SK-N-SH (cell line): ENCODE measurements at regions not wholly inside any gene's neighbourhood (a gene's known extent, or its start where the extent isn't known, plus 50 kb on each side); places are given as distances from the start of the nearest gene placed in this dataset.

ENCODE experiments used
- CTCF ChIA-PET: fragments of 300-600, 350-600 bp; formaldehyde crosslinking; extraction: SDS; loops from one replicate; lab custom pipeline; 2021; lab: Yijun Ruan, JAX
- POLR2A ChIA-PET: fragments of 350-600 bp; sonication (Branson Sonifier 250); formaldehyde crosslinking; extraction: SDS; loops from one replicate; lab custom pipeline; 2020; ENCODE audit warnings: antibody characterized with exemption, inconsistent platforms; lab: Yijun Ruan, JAX
- DNase-seq: peaks from one replicate; pipeline ENCODE4 v3.0.0; 2012
- H2AFZ ChIP-seq: fragments of 200-600 bp; sonication (generic); 2 replicates; pipeline ENCODE4 v1.8.1; 2016; ENCODE audit warnings: antibody characterized with exemption, mild to moderate bottlenecking, low read depth
- H3F3A ChIP-seq: fragments of 200-600 bp; sonication (generic); replicated peaks from 2 replicates; pipeline ENCODE3; 2016; ENCODE audit warnings: antibody characterized with exemption, mild to moderate bottlenecking; ENCODE audit not compliant: insufficient read depth
- H3K27ac ChIP-seq, 2 experiments: fragments of 200-500 bp in 1 of 2; fragments of 200-600 bp in 1 of 2; sonication (Bioruptor generic) in 1 of 2; sonication (generic), shearing (Covaris generic) in 1 of 2; 2 replicates each; pipeline versions ENCODE4 v1.5.1 to v1.6.1; 2014 to 2016; ENCODE audit warnings: low read depth in 2 of 2, inconsistent platforms in 1 of 2, low read length in 1 of 2, mild to moderate bottlenecking in 1 of 2, mixed read lengths in 1 of 2
- H3K27me3 ChIP-seq: fragments of 200-600 bp; sonication (generic), shearing (Covaris generic); 2 replicates; pipeline ENCODE4 v1.6.1; 2016; ENCODE audit warnings: mixed run types; ENCODE audit not compliant: insufficient read depth
- H3K36me3 ChIP-seq, 2 experiments: fragments of 200-500 bp in 1 of 2; fragments of 200-600 bp in 1 of 2; sonication (Bioruptor generic) in 1 of 2; sonication (generic) in 1 of 2; replicated peaks in 1 of 2; 2 replicates each; pipeline versions ENCODE3 to v1.5.1; 2014 to 2016; ENCODE audit warnings: low read length in 1 of 2, mild to moderate bottlenecking in 1 of 2; ENCODE audit not compliant: insufficient read depth in 2 of 2, control insufficient read depth in 1 of 2
- H3K4me1 ChIP-seq, 2 experiments: fragments of 200-500 bp in 1 of 2; fragments of 200-600 bp in 1 of 2; sonication (Bioruptor generic) in 1 of 2; sonication (generic), shearing (Covaris generic) in 1 of 2; 2 replicates each; pipeline versions ENCODE4 v1.5.1 to v1.6.1; 2014 to 2016; ENCODE audit warnings: low read depth in 1 of 2, low read length in 1 of 2, mixed run types in 1 of 2; ENCODE audit not compliant: insufficient read depth in 2 of 2, control insufficient read depth in 1 of 2
- H3K4me2 ChIP-seq: fragments of 200-600 bp; sonication (generic), shearing (Covaris generic); 2 replicates; pipeline ENCODE4 v1.6.1; 2017; ENCODE audit warnings: mixed run types
- H3K4me3 ChIP-seq, 2 experiments: fragments of 200-500 bp in 1 of 2; fragments of 200-600 bp in 1 of 2; sonication (Bioruptor generic) in 1 of 2; sonication (generic), shearing (Covaris generic) in 1 of 2; 2 replicates each; pipeline versions ENCODE4 v1.5.1 to v1.8.1; 2014 to 2016; ENCODE audit warnings: low read depth in 2 of 2, inconsistent platforms in 1 of 2, low read length in 1 of 2, mild to moderate bottlenecking in 1 of 2, mixed read lengths in 1 of 2, moderate library complexity in 1 of 2
- H3K79me2 ChIP-seq: fragments of 200-600 bp; sonication (generic); 2 replicates; pipeline ENCODE4 v1.8.1; 2017; ENCODE audit warnings: mild to moderate bottlenecking; ENCODE audit not compliant: insufficient read depth
- H3K9ac ChIP-seq: fragments of 200-600 bp; sonication (generic); 2 replicates; pipeline ENCODE4 v1.6.1; 2017; ENCODE audit warnings: mixed run types
- H3K9me2 ChIP-seq: fragments of 200-600 bp; sonication (generic); 2 replicates; pipeline ENCODE4 v1.6.1; 2017; ENCODE audit warnings: mixed run types
- H3K9me3 ChIP-seq: fragments of 200-600 bp; sonication (generic); 2 replicates; pipeline ENCODE4 v1.6.1; 2017; ENCODE audit warnings: mixed run types, mild to moderate bottlenecking, moderate library complexity
- H4K20me1 ChIP-seq: fragments of 200-600 bp; sonication (generic); 2 replicates; pipeline ENCODE4 v1.6.1; 2017; ENCODE audit warnings: mild to moderate bottlenecking, mixed run types; ENCODE audit not compliant: insufficient read depth
- CHD2 ChIP-seq: fragments of 150-350 bp; IDR thresholded peaks from 2 replicates; pipeline ENCODE4 v1.6.1; 2018; ENCODE audit warnings: low read length; ENCODE audit not compliant: partially characterized antibody
- ELF1 ChIP-seq: IDR thresholded peaks from 2 replicates; pipeline ENCODE4 v1.4.0; 2012
- EP300 ChIP-seq, 2 experiments: IDR thresholded peaks; 2 replicates each; pipeline versions ENCODE4 v1.4.0 to v1.6.1; 2012; ENCODE audit warnings: borderline replicate concordance in 1 of 2, low read depth in 1 of 2, low read length in 1 of 2
- FOSL2 ChIP-seq: IDR thresholded peaks from 2 replicates; pipeline ENCODE4 v1.4.0; 2012; ENCODE audit warnings: low read depth, mild to moderate bottlenecking, moderate library complexity, borderline replicate concordance
- GABPA ChIP-seq: IDR thresholded peaks from 2 replicates; pipeline ENCODE4 v1.4.0; 2012; ENCODE audit warnings: low read depth, mild to moderate bottlenecking
- JUND ChIP-seq: IDR thresholded peaks from 2 replicates; pipeline ENCODE4 v1.4.0; 2012
- MXI1 ChIP-seq: IDR thresholded peaks from 2 replicates; pipeline ENCODE4 v1.6.1; 2012; ENCODE audit warnings: mild to moderate bottlenecking, low read depth, low read length, improper control_type of control experiment
- NRF1 ChIP-seq: IDR thresholded peaks from 2 replicates; pipeline ENCODE4 v1.6.1; 2012; ENCODE audit warnings: low read depth, mild to moderate bottlenecking, low read length
- POLR2AphosphoS5 ChIP-seq: IDR thresholded peaks from 2 replicates; pipeline ENCODE4 v1.6.1; 2012; ENCODE audit warnings: low read depth, low read length
- RAD21 ChIP-seq: IDR thresholded peaks from 2 replicates; pipeline ENCODE4 v1.6.1; 2012; ENCODE audit warnings: mild to moderate bottlenecking, low read length
- RCOR1 ChIP-seq: fragments of 150-350 bp; IDR thresholded peaks from 2 replicates; pipeline ENCODE4 v1.6.1; 2017; ENCODE audit warnings: antibody characterized with exemption, low read length
- RFX5 ChIP-seq: IDR thresholded peaks from 2 replicates; pipeline ENCODE4 v1.6.1; 2012; ENCODE audit warnings: mild to moderate bottlenecking, improper control_type of control experiment, low read length
- RXRA ChIP-seq: IDR thresholded peaks from 2 replicates; pipeline ENCODE4 v1.4.0; 2012; ENCODE audit warnings: low read depth, mild to moderate bottlenecking, borderline replicate concordance
- SIN3A ChIP-seq: IDR thresholded peaks from 2 replicates; pipeline ENCODE4 v1.6.1; 2012; ENCODE audit warnings: low read depth, mild to moderate bottlenecking, low read length, moderate library complexity, borderline replicate concordance
- SMC3 ChIP-seq: IDR thresholded peaks from 2 replicates; pipeline ENCODE4 v1.6.1; 2012; ENCODE audit warnings: low read depth, low read length, improper control_type of control experiment
- USF2 ChIP-seq: fragments of 150-350 bp; IDR thresholded peaks from 2 replicates; pipeline ENCODE4 v1.6.1; 2017; ENCODE audit warnings: antibody characterized with exemption, low read length, low read depth, borderline replicate concordance
- WGBS: methylation state at CpG from one replicate; pipeline ENCODE4 v1.1.6; 2017; ENCODE audit warnings: low lambda C conversion rate; 5-methylcytosine and 5-hydroxymethylcytosine counted together
- TF ChIP-seq, protein P1 (sequence below): IDR thresholded peaks from 2 replicates; pipeline ENCODE4 v1.4.0; 2012; ENCODE audit warnings: low read depth, borderline replicate concordance
- TF ChIP-seq, protein P2 (sequence below): fragments of 150-350 bp; IDR thresholded peaks from 2 replicates; pipeline ENCODE4 v1.6.1; 2016; ENCODE audit warnings: mild to moderate bottlenecking, low read depth, low read length
- TF ChIP-seq, protein P3 (sequence below): IDR thresholded peaks from 2 replicates; pipeline ENCODE4 v1.4.0; 2012; ENCODE audit warnings: low read depth

GRCh38 chr2:88263861-88264260 is 93.7 kb downstream of the THNSL2 start (continued):
- TF ChIP-seq EP300 (IDR thresholded peaks at IDR 0.05; ENCODE audit: borderline replicate concordance in 1 of 2, low read depth in 1 of 2, low read length in 1 of 2), result no peak
- TF ChIP-seq MXI1, result no peak
- no peak for TF ChIP-seq RFX5
- TF ChIP-seq CHD2, result no peak
- TF ChIP-seq, all 33 proteins: peak for 0

DNA sequence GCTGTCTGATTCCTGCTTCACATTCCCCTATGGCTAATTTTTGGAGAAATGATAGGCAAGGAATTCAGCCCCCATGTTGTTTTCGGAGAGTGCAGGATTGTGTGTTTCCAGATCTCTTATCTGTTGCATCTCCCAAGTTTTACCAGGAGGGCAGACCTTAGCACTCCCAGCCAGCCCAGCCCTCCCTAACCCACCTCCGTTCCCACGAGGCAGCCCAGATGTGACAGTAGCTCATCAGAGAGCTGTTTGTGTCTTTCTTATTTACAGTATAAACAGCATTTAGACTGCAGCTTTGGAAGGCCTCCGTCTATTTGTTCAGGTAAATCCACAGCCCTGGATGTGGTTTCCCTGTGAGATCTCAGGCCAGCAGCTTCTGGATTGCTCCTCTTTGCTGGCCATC is 91.6 kb downstream of the THNSL2 start:
- no peaks in the 10 kb centered on the region for H3K4me1 ChIP-seq
- DNase-seq, result no peak
- no peaks in the 10 kb centered on the region for H3K79me2 ChIP-seq
- H3K27me3 ChIP-seq, result no peaks in the 10 kb centered on the region
- H3K4me2 ChIP-seq, result no peak overlapping the region
- no peak overlapping the region for H3K27ac ChIP-seq
- no peaks in the 10 kb centered on the region for H3K36me3 ChIP-seq
- no peak overlapping the region for H2AFZ ChIP-seq
- no peaks in the 10 kb centered on the region for H4K20me1 ChIP-seq
- TF ChIP-seq POLR2AphosphoS5 (no peak), SIN3A (no peak)
- ChIA-PET CTCF (interaction anchor here (1.2 kb wide), 1 partner anchor 10 kb away, joined by 4 read pairs; no protein-coding TSS in a partner anchor), POLR2A (no interaction called here)
- WGBS, result 28% methylated on average over 4 of the region's 4 CpGs
- H3K9me3 ChIP-seq, result no peaks in the 10 kb centered on the region
- H3F3A ChIP-seq, result no peaks in the 10 kb centered on the region
- no peak overlapping the region for H3K4me3 ChIP-seq
- H3K9me2 ChIP-seq, result no peaks in the 10 kb centered on the region
- H3K9ac ChIP-seq, result no peak overlapping the region

DNA sequence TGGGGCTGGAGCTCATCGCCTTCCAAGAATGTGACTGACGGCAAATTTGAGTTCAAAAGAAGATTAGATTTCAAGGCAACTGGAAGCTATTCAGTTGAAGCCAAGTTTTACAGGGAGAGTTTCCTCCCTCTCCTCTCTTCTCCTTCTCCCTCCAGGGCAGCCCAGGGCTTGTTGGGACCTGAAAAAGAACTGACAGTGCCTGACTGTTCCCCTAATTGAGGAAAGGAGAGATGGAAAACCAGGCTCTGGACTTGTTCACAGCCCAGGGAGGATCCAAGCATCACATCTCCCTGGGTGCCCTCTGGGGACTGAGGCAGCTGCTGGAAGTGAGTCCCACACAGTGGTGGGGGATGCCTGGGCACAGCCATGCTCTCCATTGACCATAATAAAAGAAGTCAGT is 88.1 kb downstream of the THNSL2 start:
- no peaks in the 10 kb centered on the region for H3K36me3 ChIP-seq
- H3K4me3 ChIP-seq, result no peak overlapping the region
- POLR2A ChIA-PET, result no interaction called here
- DNase-seq, result no peak
- no peaks in the 10 kb centered on the region for H3F3A ChIP-seq
- no peaks in the 10 kb centered on the region for H3K79me2 ChIP-seq
- H3K9ac ChIP-seq, result no peak overlapping the region
- no peaks in the 10 kb centered on the region for H3K27me3 ChIP-seq
- H4K20me1 ChIP-seq, result no peaks in the 10 kb centered on the region
- H3K27ac ChIP-seq, result no peak overlapping the region
- no peaks in the 10 kb centered on the region for H3K4me1 ChIP-seq
- no peaks in the 10 kb centered on the region for H3K9me3 ChIP-seq
- no peak overlapping the region for H3K4me2 ChIP-seq
- no peak overlapping the region for H2AFZ ChIP-seq
- TF ChIP-seq RCOR1, result no peak
- TF ChIP-seq, protein P1, sequence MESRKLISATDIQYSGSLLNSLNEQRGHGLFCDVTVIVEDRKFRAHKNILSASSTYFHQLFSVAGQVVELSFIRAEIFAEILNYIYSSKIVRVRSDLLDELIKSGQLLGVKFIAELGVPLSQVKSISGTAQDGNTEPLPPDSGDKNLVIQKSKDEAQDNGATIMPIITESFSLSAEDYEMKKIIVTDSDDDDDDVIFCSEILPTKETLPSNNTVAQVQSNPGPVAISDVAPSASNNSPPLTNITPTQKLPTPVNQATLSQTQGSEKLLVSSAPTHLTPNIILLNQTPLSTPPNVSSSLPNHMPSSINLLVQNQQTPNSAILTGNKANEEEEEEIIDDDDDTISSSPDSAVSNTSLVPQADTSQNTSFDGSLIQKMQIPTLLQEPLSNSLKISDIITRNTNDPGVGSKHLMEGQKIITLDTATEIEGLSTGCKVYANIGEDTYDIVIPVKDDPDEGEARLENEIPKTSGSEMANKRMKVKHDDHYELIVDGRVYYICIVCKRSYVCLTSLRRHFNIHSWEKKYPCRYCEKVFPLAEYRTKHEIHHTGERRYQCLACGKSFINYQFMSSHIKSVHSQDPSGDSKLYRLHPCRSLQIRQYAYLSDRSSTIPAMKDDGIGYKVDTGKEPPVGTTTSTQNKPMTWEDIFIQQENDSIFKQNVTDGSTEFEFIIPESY, result no peak
- no peak for TF ChIP-seq GABPA
- no peak for TF ChIP-seq SIN3A
- TF ChIP-seq, protein P2, sequence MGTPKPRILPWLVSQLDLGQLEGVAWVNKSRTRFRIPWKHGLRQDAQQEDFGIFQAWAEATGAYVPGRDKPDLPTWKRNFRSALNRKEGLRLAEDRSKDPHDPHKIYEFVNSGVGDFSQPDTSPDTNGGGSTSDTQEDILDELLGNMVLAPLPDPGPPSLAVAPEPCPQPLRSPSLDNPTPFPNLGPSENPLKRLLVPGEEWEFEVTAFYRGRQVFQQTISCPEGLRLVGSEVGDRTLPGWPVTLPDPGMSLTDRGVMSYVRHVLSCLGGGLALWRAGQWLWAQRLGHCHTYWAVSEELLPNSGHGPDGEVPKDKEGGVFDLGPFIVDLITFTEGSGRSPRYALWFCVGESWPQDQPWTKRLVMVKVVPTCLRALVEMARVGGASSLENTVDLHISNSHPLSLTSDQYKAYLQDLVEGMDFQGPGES, result no peak
- no peak for TF ChIP-seq MXI1
- no peak for TF ChIP-seq USF2
- TF ChIP-seq NRF1, result no peak
- TF ChIP-seq RXRA, result no peak
- TF ChIP-seq SMC3, result no peak
- no peak for TF ChIP-seq FOSL2
- no peak for TF ChIP-seq ELF1
- no peak for TF ChIP-seq JUND
- TF ChIP-seq, protein P3, sequence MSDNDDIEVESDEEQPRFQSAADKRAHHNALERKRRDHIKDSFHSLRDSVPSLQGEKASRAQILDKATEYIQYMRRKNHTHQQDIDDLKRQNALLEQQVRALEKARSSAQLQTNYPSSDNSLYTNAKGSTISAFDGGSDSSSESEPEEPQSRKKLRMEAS, result no peak
- no peak for TF ChIP-seq RAD21
- H3K9me2 ChIP-seq, result no peaks in the 10 kb centered on the region
- WGBS, result 81% methylated on average over 2 of the region's 2 CpGs
- CTCF ChIA-PET, result interaction anchor here (1.5 kb wide), 1 partner anchor 197 kb away, joined by 7 read pairs; no protein-coding TSS in a partner anchor
